ENCODE measurements at regions not wholly inside any gene's neighbourhood (a gene's known extent, or its start where the extent isn't known, plus 50 kb on each side); places are given as distances from the start of the nearest gene placed in this dataset.
A peak's percentile ranks its signal among the peaks of the same experiment; 100 is the strongest.

DNA sequence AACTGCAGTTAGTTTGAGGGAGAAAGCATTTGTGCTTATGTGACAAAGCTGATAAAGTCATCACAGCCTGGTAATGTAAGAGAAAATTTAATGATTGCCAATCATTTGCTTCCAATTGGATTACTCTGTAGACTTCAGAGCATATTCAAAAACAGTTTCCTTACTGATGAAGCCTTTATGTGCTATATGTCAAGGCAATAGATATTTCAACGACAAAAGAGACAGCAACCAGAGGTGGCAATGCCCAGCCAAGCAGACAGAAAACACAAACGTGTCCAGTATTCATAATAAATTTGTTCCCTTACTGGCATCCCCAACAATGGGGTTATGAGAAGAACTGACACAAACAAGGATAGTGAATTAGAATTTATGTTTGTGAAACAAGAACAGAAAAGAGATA lies 1840.3 kb upstream of the PCDH7 start:
- no peak for DNase-seq (ENCODE audit: low read depth in 2 of 2)
- TF ChIP-seq, protein P1, sequence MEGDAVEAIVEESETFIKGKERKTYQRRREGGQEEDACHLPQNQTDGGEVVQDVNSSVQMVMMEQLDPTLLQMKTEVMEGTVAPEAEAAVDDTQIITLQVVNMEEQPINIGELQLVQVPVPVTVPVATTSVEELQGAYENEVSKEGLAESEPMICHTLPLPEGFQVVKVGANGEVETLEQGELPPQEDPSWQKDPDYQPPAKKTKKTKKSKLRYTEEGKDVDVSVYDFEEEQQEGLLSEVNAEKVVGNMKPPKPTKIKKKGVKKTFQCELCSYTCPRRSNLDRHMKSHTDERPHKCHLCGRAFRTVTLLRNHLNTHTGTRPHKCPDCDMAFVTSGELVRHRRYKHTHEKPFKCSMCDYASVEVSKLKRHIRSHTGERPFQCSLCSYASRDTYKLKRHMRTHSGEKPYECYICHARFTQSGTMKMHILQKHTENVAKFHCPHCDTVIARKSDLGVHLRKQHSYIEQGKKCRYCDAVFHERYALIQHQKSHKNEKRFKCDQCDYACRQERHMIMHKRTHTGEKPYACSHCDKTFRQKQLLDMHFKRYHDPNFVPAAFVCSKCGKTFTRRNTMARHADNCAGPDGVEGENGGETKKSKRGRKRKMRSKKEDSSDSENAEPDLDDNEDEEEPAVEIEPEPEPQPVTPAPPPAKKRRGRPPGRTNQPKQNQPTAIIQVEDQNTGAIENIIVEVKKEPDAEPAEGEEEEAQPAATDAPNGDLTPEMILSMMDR (IDR thresholded peaks at IDR 0.05; ENCODE audit: low read depth, low read length), result no peak
- H3K4me3 ChIP-seq (replicated peaks in 1 of 2; ENCODE audit: low read depth in 2 of 2, low read length in 2 of 2), result no peak overlapping the region

GRCh38 chr4:28883211-28883610 lies 1837.0 kb upstream of the PCDH7 start:
- TF ChIP-seq, protein P1 (IDR thresholded peaks at IDR 0.05; ENCODE audit: low read depth, low read length), result no peak
- no peak for DNase-seq (ENCODE audit: low read depth in 2 of 2)
- no peak overlapping the region for H3K4me3 ChIP-seq (replicated peaks in 1 of 2; ENCODE audit: low read depth in 2 of 2, low read length in 2 of 2)

DNA sequence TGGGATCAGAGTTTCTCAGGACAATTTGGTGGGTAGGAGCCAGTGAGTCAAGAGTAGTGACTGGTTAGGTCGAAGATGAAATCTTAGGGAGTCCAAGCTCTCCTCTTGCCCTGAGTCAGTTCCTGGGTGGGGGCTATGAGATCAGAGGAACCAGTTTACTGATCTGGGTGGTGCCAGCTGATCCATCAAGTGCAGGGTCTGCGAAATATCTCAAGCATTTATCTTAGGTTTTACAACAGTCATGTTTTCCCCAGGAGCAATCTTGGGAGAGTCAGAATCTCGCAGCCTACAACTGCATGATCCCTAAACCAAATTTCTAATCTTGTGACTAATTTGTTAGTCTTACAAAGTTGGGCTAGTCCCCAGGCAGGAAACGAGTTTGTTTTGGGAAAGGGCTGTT lies 1833.2 kb upstream of the PCDH7 start:
- TF ChIP-seq, protein P1 (IDR thresholded peaks at IDR 0.05; ENCODE audit: low read depth, low read length), result no peak
- peak; percentile 5 to 60 for DNase-seq (ENCODE audit: low read depth in 2 of 2)
- H3K4me3 ChIP-seq (replicated peaks in 1 of 2; ENCODE audit: low read depth in 2 of 2, low read length in 2 of 2), result no peak overlapping the region

GRCh38 chr4:28890949-28891775 lies 1829.0 kb upstream of the PCDH7 start:
- no peak for DNase-seq (ENCODE audit: low read depth in 2 of 2)
- TF ChIP-seq, protein P1 (IDR thresholded peaks at IDR 0.05; ENCODE audit: low read depth, low read length), result no peak
- H3K4me3 ChIP-seq (replicated peaks in 1 of 2; ENCODE audit: low read depth in 2 of 2, low read length in 2 of 2), result no peak overlapping the region

DNA sequence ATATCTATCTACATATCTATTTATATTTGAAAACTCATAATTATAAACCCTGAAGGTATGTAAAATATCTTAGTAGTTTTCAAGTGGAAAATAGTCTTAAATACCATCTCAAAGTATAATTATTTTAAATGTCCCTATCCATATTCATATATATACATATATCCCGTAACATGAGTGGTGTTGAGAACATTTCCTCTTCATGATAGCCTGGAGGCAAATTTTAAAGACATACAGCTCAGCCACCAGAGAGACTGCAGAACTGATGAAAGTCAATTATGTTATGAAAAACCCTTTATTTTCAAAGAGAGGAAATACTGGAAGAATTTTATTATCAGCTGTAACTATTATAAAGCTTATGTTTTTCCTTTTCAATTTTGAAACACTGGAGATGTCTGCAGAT lies 1806.7 kb upstream of the PCDH7 start:
- no peak overlapping the region for H3K4me3 ChIP-seq (replicated peaks in 1 of 2; ENCODE audit: low read depth in 2 of 2, low read length in 2 of 2)
- TF ChIP-seq, protein P1 (IDR thresholded peaks at IDR 0.05; ENCODE audit: low read depth, low read length), result no peak
- DNase-seq (ENCODE audit: low read depth in 2 of 2), result no peak

- no peak for DNase-seq (ENCODE audit: low read depth in 2 of 2)
- TF ChIP-seq, protein P1 (IDR thresholded peaks at IDR 0.05; ENCODE audit: low read depth, low read length), result no peak
- H3K4me3 ChIP-seq (replicated peaks in 1 of 2; ENCODE audit: low read depth in 2 of 2, low read length in 2 of 2), result no peak overlapping the region
Measured at GRCh38 chr4:28916585-28916984, 1803.6 kb upstream of the PCDH7 start.

Measured in cardiac fibroblast (primary cell).